DMS153 treated with DMSO at 0.1 percent for 48 hours (cell line): ENCODE measurements at regions not wholly inside any gene's neighbourhood (a gene's known extent, or its start where the extent isn't known, plus 50 kb on each side); places are given as distances from the start of the nearest gene placed in this dataset.

ENCODE experiments used
- DNase-seq: peaks from one replicate; lab custom pipeline; 2025; ENCODE audit not compliant: unreplicated experiment; lab: John Stamatoyannopoulos, UW

DNA sequence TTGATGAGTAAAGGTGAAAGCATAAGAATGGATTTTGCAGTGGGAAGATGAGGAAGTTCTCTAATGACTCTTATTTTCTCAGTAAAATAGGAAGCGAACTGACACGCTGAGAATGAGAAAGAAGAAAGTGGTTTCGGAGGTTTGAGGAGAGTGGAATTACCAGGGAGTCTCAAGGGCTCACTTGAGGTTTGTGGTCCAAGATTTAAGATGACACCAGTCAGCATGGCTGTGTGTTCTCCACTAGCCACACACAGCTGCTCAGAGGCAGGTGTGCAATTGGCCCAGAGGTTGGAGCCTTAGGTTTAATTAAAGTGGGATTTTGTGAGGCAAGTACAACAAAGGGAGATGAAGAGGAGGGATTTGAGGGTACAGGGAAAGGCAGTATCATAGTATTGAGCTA, 99.6 kb upstream of the NBEA start:
- DNase-seq: no peak

DNA sequence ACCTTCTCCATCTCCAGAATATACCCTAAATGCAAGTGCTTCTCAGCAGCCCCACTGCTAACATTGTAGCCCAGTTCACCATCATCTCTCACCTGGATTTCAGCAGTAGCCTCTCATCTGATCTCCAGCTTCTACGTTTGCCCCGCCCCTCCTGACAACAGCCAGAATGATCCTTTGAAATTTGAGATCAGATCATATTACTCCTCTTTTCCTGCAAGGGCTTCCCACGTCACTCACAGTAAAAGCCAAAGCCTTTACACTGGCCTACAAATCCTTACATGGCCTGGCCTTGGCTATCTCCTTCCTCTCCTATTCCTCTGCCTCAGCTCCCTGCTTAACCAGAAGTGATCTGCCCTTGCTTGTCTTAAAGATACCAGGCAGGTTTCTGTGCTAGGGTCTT, 94.3 kb upstream of the NBEA start:
- peak; percentile 11 for DNase-seq

DNA sequence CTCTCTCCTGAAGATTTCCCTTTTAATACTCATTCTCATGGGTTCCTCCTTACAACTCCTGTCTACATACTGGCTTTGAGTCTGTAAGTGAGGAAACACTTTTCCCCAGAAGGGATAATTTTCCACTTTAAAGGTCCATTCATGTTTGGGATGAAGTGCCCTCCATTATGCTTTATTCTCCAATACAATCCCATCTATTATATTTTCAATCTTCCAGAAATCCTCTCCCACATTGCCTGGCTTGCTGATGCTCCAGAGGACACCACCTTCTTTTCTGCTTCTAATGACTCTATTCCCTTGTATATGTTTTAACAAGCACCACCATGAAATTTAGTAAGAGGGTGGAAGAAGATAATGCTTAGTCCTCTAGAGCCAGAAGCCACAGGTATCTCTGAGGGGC, 92.7 kb upstream of the NBEA start:
- DNase-seq: no peak

DNA sequence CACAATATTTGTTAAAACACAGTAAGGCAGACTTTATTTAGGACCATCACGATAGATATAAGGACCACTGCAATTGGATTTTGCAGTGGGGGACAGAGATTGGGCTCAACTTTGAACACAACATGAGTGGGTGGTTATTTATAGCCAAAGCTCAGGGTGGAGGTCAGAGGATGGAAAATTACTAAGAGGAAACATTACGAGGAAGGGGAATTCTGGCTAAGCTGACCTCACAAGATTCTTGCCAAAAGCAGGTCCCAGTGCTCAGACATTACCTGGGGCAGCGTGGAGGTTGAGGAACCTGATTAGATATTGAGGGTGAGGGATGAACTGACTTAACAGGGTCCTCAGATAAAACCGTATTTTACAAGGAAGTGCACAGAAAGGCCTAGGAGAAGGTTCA, 88.9 kb upstream of the NBEA start:
- no peak for DNase-seq

DNA sequence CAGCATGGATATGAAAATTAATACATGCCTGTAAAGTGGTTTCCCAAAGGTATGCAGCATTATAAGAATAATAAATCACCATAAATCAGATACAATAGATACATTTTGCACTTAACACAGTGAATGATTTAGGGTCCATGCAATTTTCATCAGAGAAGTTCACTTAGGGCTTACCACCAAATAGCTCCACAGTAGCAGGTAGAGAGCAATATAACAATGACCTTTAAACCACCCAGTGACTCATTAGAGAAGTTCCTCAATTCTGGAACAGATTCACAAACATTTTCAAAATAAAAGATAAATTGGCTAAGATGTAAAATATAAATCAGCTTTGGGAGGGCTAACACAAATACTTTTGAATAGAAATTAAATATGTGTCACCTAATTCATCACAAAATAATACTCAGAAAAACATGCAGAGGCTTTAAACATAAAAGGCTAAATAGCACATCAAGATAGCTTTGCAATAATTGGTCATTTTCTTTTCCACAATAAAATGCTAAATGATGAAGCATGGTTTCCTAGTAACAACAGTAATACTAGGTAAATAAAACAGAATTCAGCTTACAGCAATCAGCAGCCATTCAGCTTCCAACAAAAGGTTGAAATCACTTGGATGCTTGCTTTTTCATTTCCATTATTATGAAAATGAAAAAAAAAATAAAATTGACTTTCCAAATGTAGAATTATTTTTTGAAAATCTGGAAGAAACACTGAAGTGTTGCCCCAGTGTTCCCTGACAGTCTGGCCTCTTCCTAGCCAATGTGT, 84.3 kb upstream of the NBEA start:
- DNase-seq: no peak

DNA sequence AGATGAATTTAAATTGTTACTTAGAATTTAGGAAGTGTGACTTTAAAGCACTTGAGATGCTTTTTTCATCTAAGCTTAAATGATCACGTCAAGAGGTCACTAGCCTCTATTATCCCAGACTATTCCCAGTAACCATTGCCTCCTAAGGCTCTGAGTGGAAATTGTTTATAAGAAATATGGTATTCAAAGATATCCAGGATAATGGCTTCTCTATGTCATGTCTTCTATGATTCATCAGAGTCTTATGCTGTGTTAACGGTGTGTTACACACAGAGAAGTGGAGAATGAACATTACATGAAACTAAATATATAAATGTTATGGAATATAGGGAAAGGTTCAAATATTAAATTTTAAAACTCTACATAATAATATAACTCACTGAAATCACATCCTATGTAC, 79.8 kb upstream of the NBEA start:
- DNase-seq: no peak

DNA sequence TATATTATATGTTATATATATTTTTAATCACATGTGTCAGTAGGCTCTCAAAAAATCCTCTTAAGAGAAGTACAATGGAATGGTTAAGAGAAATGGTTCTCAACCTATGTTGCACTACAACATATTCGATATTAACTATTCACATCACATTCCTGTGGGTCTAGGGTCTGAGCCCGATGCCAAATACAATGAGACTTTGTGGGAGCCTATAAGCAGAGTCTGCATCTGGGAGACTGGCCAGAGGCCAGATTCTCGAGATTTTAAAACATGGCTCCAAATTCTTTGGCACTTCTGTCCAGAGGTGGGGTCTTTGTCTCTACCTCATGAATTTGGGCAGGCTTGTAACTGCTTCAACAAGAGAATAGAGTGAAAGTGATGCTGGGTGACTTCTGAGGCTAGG, 79.4 kb upstream of the NBEA start:
- DNase-seq: no peak

DNA sequence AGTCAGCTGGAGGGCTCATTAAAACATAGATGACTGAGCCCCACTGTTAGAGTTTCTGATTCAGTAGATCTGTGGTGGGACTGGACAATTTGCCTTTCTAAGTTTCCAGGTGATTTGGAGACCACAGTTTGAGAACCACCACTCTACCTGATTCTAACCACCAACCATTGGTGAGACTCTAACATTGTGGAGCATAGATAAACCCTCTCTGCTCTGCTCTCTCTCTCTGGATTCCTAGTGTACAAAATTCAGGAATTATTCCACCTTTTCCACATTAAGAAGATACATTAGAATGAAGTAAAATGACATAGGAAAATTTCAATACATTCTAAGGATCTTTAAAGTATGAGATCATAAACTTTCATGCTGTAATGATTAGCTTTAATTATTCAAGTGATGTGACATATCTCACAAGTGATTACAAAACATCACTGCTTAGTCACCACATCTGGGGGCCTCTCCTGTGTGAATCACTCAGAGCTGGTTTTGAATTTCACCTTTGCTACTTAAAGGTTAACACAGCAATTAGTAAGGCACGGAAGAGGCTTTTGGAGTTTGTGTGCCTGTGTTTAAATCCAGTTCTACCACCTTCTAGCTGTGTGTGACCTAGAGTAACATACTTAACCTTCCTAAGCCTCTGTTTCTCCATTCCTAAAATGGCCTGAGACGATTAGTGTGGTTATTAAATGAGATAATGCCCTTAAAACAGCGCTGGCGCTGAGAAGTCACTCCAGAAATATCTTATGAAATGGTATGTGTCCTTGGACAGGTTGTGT, 78.5 kb upstream of the NBEA start:
- DNase-seq: no peak

DNA sequence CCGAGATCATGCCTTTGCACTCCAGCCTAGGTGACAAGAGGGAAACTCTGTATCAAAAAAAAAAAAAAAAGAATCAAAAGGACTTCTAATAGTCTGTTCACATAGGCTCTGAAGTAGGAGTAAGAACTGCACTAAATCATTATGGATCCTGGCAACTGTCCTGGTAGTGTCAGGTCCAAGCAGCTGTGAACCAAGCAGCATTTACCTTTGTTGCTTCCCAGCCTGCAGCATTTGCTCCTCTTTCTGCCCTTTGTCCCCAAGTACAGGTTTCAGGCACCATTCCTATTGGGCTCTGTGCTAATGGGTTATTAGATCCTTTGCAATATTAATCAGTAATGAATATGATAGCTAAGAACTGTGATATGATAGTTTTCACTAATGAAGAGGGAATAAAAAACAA, 77.4 kb upstream of the NBEA start:
- DNase-seq: no peak

DNA sequence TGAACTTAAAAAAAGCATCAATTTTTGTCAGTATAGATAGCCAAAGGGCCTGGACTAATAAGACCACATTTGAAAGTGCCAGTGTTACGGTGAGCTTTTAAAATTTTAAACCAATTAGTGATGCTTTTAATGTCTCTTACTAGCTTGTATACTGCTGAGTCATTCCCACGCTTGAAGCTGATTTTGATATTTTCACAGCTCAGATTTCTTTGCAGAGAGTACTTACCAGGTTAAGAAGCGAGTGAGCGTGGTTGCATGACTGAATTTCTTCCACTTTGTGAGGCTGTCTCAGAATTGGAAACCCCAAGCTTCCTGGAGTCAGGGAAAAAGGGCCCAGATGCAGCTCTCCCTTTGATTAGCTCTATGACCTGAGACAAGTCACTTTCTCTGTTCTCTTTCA, 74.5 kb upstream of the NBEA start:
- DNase-seq: no peak

DNA sequence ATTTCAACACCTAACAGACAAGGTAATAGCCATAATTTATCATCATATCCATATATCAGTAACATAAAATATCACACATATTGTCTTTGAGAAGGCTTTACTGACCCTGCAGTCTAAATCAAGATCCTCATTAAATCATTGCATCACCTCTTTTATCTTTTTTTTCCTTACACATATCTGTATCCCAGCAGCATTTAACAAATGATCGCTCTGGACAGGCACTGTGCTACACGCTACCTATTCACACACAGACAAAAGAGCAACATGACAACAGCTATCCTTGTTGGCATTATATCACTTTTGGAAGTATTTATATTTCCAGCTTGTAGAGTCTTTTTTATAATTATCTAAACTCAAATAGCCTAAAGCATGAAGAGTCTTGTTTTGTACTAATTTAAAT, 73.3 kb upstream of the NBEA start:
- no peak for DNase-seq

DNA sequence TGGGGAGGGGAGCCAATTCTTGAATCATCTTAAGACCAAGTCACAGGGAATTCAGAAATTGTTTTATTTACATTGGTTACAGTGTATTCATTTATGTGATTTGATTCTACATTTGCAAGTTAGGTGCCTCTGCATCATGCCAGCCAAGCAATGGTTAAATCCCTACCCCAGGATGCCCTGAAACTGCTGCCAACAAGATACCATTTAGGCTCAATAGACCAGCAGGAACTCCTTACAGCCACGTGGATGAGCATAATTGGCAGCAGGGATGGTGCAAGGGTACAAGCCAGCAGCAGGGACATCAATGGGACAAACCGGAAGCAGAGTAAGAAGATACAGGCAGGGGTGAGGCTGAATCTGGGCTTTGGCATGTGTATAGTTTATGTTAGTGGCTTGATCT, 72.4 kb upstream of the NBEA start:
- DNase-seq: no peak

DNA sequence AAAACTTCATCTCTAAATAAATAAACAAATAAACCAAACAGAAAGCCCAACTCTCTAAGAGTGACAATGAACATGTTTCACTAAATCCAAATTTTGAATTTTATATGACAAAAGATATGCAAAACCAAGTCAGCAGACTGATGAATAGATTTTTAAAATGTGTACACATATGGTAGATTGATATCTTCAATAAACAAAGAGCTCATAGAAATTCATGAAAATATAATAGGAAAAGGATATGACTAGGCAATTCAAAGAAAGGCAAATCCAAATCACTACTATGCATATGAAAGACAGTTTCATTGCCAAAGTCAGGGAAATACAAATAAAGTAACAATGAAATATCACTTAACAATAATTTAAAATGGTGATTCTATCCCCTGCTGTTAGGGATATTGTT, 63.7 kb upstream of the NBEA start:
- no peak for DNase-seq

DNA sequence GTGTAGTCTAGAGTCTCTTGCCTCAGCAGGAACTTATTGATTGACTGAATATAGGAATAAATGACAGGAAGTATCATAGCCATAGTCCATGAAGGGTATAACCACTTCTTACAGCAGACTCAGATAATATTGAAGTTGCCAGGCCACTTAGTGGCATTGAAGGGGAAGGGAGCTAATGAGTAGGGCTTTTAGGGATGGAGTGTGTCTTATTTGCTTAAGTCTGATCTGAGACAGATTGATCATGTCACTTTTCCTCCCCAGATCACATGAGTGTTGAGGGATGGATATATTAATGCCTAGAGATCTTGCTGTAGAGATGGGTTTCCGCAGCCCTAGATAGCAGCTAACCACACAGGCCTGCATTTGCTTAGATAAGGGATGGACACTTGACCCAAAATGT, 62.2 kb upstream of the NBEA start:
- no peak for DNase-seq

DNA sequence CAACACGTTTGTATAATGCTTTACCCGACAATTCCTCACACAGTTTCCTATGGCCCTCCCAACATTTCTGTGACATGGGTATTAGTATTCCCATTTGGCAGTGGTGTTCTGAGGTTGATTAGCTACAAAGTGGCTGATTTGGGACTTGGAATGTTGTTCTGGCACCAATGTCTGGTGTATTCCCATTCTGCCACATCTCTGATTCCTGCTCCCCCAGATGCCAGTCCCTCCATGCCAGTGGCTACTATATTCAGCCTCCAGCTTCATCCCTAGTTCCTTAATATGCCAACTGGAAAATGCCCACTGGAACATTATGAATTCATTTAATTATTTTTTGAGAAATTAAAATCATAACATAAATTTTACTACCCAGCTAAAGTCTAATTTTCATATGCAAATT, 60.6 kb upstream of the NBEA start:
- DNase-seq: no peak

DNA sequence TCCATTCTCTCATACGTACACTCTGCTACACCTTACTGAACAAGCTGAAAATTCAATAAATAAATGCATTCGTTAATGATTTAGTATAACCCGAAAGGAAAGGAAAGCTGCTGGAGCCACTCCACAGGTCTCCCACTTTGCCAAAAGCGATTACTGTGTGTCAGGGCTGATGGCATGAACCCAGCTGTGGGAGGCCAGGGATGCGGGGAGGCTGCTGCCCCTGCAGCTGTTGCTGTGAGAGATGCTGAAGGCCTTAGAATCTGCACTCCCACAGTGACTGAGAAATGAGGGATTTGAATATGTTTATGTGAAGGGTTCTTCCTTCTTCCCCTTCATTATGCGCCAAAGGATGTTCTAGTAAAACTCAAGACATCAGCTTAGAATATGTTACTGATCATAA, 58.7 kb upstream of the NBEA start:
- DNase-seq: no peak

DNA sequence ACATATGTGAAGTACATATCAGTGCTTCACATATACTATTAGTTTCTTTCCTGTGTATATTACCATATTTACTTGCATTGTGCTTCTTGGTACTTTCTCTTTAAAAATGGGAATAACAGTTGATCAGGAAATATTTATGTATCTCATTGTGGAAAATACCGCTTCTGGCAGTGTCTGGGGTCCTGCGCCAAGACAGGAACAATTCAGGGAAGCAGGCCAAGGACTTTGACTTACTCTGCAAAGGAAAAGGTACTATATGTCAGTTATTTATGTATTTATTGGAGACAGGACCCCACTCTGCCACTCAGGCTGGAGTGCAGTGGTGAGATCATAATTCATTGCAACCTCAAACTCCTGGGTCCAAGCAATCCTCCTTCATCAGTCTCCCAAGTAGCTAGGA, 57.7 kb upstream of the NBEA start:
- DNase-seq: no peak

DNA sequence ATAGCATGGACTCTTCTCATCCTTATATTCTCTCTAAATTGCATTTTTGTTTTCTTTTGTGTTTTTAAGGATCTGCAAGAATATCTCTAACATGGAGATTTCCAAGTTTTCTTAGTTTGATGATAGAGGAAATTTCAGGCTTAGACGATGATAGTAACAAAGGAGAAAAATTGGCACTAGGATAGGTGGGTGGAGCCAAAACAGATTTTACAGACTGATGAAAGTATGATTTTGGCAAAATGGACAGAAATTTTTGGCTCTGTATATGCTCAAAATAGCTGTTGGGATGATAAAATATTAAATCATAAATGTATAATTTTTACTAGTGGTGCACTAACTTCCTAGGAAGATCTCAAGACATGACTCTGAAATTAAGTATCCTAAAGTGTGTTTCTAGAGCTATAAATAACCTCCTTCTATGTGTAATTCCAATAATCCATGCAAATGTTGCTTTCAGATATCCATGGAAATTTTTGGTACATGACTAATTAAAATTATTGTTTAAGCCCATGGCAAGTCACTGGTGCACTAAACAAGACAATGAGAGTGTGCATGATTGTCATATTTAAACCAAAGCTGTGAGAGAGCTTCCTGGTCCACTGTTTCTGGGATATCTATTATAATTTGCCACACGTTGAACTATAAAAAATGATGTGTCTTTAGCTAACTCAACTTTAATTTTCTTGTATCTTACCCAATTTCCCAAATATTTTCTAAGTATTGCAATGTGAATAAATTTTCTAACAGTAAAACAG, 55.8 kb upstream of the NBEA start:
- DNase-seq: no peak

DNA sequence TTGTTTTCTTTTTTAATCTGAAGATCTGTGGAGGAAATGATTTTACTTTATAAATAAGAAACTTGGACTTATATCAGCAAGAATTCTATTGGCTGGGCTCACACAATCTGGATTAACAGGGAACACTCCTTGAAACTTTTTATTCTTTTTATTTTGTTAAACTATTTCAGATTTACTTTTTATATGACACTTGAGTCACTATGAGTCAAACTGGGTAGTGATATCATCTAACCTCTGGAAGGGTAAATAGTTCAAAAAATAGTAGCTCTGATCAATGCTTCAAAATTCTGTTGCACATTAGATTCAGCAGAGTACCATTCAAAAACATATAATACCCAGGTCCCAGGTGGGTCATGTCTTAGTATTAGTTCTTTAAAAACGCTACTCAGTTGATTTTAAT, 55.1 kb upstream of the NBEA start:
- DNase-seq: no peak
